ENCODE measurements at regions not wholly inside any gene's neighbourhood (a gene's known extent, or its start where the extent isn't known, plus 50 kb on each side); places are given as distances from the start of the nearest gene placed in this dataset.

- H3K4me1 ChIP-seq (ENCODE audit: insufficient read depth), result no peaks in the 10 kb centered on the region
- intact Hi-C loops (cut with DNase I), result no loop called here
- no peak for TF ChIP-seq POLR2A (IDR thresholded peaks at IDR 0.05)
- TF ChIP-seq EP300 (IDR thresholded peaks at IDR 0.05), result no peak
- TF ChIP-seq CTCF (IDR thresholded peaks at IDR 0.05), result no peak
These were observed 53.8 kb upstream of the UFL1 start for GRCh38 chr6:96467814-96468213.

GRCh38 chr6:96468281-96468680 is 53.3 kb upstream of the UFL1 start:
- Histone ChIP-seq H3K27me3 (no peaks in the 10 kb centered on the region), H3K4me1 (ENCODE audit: insufficient read depth) (no peaks in the 10 kb centered on the region), H3K9me3 (no peaks in the 10 kb centered on the region), H3K4me3 (no peak overlapping the region), H3K36me3 (no peaks in the 10 kb centered on the region), H3K27ac (no peak overlapping the region)
- DNase-seq, result no peak
- intact Hi-C loops (cut with DNase I), result no loop called here
- 32 to 46% (median 44%) methylated on average over 3 of the region's 3 CpGs for WGBS, 3 donors
- TF ChIP-seq CTCF (IDR thresholded peaks at IDR 0.05), result no peak
- no peak for TF ChIP-seq EP300 (IDR thresholded peaks at IDR 0.05)
- no peak for TF ChIP-seq POLR2A (IDR thresholded peaks at IDR 0.05)

More at GRCh38 chr6:96467814-96468213, 53.8 kb upstream of the UFL1 start:
- no peak overlapping the region for H3K4me3 ChIP-seq
- H3K36me3 ChIP-seq, result no peaks in the 10 kb centered on the region
- no peaks in the 10 kb centered on the region for H3K27me3 ChIP-seq
- H3K9me3 ChIP-seq, result no peaks in the 10 kb centered on the region
- H3K27ac ChIP-seq, result no peak overlapping the region
- DNase-seq, result no peak

DNA sequence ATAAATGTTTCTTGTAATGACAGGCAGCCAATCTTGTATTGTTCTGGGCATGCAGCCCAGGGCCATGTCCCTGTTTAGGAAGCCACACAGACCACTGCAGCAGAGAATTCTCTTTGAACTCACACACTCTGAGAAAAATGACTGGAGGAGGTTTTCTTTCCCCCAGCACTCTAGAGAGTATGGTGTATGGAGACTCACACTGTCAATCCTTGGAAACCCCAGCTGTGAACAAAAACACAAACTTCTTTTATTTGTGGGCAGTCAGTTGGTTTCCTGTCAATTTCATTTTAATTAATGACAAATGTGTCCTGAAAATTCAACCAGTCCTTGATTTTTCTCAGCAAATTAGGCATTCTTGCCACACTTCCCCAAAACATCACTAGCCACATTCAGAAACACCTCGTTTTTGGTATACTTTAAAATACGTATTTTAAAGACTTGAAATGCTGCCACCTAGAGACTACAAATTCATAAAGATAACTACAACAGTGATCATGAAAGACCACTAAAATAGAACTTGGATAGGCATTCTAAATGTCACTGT is 52.9 kb upstream of the UFL1 start:
- intact Hi-C loops (cut with DNase I), result no loop called here
- no peaks in the 10 kb centered on the region for H3K27me3 ChIP-seq
- no peaks in the 10 kb centered on the region for H3K4me1 ChIP-seq (ENCODE audit: insufficient read depth)
- no peaks in the 10 kb centered on the region for H3K36me3 ChIP-seq
- TF ChIP-seq POLR2A (IDR thresholded peaks at IDR 0.05) (no peak), EP300 (IDR thresholded peaks at IDR 0.05) (no peak), CTCF (IDR thresholded peaks at IDR 0.05) (no peak)
- WGBS, 3 donors, result 0 to 2% (median 1%) methylated on average over 2 of the region's 2 CpGs
- H3K9me3 ChIP-seq, result no peaks in the 10 kb centered on the region
- no peak for DNase-seq
- H3K4me3 ChIP-seq, result no peak overlapping the region
- H3K27ac ChIP-seq, result no peak overlapping the region

DNA sequence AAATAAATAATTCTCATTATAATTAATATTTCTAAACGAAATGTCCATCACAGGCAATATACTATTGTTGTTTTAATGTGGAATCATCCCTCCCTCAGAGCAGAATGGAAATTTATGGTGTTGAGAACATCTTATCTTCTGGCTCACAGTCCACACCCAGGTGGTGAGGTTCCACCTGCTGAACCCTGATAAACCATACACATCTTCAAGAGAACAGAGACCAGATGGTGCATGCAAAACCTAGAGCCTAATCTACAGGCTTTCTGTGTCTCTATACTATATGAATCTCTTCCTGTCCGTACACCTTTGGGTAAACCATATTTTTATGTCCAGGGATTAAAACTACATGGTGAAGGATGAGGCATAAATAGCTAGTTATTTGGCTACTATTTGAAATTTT is 52.3 kb upstream of the UFL1 start:
- Histone ChIP-seq H3K36me3 (no peaks in the 10 kb centered on the region), H3K9me3 (no peaks in the 10 kb centered on the region), H3K4me3 (no peak overlapping the region), H3K27me3 (no peaks in the 10 kb centered on the region), H3K27ac (no peak overlapping the region), H3K4me1 (ENCODE audit: insufficient read depth) (no peaks in the 10 kb centered on the region)
- TF ChIP-seq CTCF (IDR thresholded peaks at IDR 0.05) (no peak), POLR2A (IDR thresholded peaks at IDR 0.05) (no peak), EP300 (IDR thresholded peaks at IDR 0.05) (no peak)
- no peak for DNase-seq
- intact Hi-C loops (cut with DNase I), result no loop called here
- 45 to 71% (median 62%) methylated on average over 2 of the region's 2 CpGs for WGBS, 3 donors
